Neural crest cell (in vitro differentiated cells): ENCODE measurements at regions not wholly inside any gene's neighbourhood (a gene's known extent, or its start where the extent isn't known, plus 50 kb on each side); places are given as distances from the start of the nearest gene placed in this dataset.
A peak's percentile ranks its signal among the peaks of the same experiment; 100 is the strongest.

Experiments used
- DNase-seq: peaks from one replicate; pipeline ENCODE4 v3.0.0; 2021; ENCODE audit warnings: low read depth, mixed read lengths, low spot score
- H3K27ac Mint-ChIP-seq: one replicate; pipeline ENCODE4 v1.8.0; 2021; ENCODE audit warnings: mild to moderate bottlenecking, mixed read lengths; ENCODE audit not compliant: unreplicated experiment
- H3K27me3 Mint-ChIP-seq: 2 replicates; pipeline ENCODE4 v1.8.0; 2021; ENCODE audit warnings: low read depth, mild to moderate bottlenecking, mixed read lengths
- H3K36me3 Mint-ChIP-seq: 2 replicates; pipeline ENCODE4 v1.8.0; 2021; ENCODE audit warnings: low read depth, mild to moderate bottlenecking, mixed read lengths
- H3K4me1 Mint-ChIP-seq: 2 replicates; pipeline ENCODE4 v1.8.0; 2021; ENCODE audit warnings: mixed read lengths
- H3K4me3 Mint-ChIP-seq: one replicate; pipeline ENCODE4 v1.8.0; 2021; ENCODE audit warnings: mild to moderate bottlenecking, mixed read lengths
- H3K9me3 Mint-ChIP-seq: 2 replicates; pipeline ENCODE4 v1.8.0; 2021; ENCODE audit warnings: mixed read lengths
- TF ChIP-seq, protein P1 (sequence below): fragments of 200-600 bp; sonication (generic); conservative IDR thresholded peaks from 2 replicates; pipeline ENCODE4 v1.5.0; 2021; ENCODE audit warnings: antibody characterized with exemption, mild to moderate bottlenecking

DNA sequence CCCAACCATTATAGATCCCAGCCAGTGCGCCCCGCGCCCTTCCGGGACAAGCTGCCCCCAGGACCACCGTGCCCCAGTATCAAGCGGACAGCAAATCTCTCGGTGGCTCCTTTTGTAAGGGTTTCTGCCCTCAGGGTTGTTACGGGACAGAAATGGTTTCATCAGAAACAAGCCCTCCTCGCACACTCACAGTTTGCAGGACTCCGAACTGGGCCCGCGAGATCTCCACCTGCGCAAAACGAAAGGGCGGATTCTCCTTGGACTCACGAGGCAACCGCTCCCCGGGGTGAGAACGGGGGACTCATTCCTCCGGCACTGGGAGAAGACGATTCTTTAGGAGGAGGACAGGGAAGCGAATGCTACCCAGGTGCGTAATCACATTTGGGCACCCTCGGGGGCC lies 51.1 kb upstream of the H6PD start:
- H3K36me3 Mint-ChIP-seq: no peaks in the 10 kb centered on the region
- peak overlapping the region; percentile 75 for H3K4me3 Mint-ChIP-seq
- no peaks in the 10 kb centered on the region for H3K9me3 Mint-ChIP-seq
- DNase-seq: no peak
- no peak overlapping the region for H3K27ac Mint-ChIP-seq
- peaks cover 53% of the 10 kb centered on the region for H3K27me3 Mint-ChIP-seq
- peaks cover 8% of the 10 kb centered on the region for H3K4me1 Mint-ChIP-seq
- TF ChIP-seq, protein P1, sequence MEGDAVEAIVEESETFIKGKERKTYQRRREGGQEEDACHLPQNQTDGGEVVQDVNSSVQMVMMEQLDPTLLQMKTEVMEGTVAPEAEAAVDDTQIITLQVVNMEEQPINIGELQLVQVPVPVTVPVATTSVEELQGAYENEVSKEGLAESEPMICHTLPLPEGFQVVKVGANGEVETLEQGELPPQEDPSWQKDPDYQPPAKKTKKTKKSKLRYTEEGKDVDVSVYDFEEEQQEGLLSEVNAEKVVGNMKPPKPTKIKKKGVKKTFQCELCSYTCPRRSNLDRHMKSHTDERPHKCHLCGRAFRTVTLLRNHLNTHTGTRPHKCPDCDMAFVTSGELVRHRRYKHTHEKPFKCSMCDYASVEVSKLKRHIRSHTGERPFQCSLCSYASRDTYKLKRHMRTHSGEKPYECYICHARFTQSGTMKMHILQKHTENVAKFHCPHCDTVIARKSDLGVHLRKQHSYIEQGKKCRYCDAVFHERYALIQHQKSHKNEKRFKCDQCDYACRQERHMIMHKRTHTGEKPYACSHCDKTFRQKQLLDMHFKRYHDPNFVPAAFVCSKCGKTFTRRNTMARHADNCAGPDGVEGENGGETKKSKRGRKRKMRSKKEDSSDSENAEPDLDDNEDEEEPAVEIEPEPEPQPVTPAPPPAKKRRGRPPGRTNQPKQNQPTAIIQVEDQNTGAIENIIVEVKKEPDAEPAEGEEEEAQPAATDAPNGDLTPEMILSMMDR: no peak

DNA sequence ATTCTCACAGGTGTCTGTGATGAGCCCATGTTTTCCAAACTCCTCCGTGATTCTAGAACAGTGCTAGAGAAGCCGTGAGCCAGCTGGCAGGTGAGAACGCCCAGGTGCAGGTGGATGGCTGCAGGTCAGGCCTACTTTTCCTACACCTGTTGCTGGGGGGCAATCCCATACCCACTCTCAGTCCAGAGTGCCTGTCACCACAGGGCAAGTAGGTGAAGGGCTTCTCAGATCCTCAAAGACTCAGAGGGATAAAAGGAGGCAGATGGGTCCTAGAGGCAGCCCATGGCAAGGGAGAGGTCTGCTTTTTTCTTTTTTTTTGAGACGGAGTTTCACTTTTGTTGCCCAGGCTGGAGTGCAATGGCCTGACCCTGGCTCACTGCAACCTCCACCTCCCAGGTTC lies 50.7 kb upstream of the H6PD start:
- H3K4me1 Mint-ChIP-seq: peaks cover 12% of the 10 kb centered on the region
- peaks cover 53% of the 10 kb centered on the region for H3K27me3 Mint-ChIP-seq
- no peaks in the 10 kb centered on the region for H3K9me3 Mint-ChIP-seq
- H3K27ac Mint-ChIP-seq: no peak overlapping the region
- no peak for DNase-seq
- H3K36me3 Mint-ChIP-seq: no peaks in the 10 kb centered on the region
- TF ChIP-seq, protein P1: no peak
- H3K4me3 Mint-ChIP-seq: no peak overlapping the region

DNA sequence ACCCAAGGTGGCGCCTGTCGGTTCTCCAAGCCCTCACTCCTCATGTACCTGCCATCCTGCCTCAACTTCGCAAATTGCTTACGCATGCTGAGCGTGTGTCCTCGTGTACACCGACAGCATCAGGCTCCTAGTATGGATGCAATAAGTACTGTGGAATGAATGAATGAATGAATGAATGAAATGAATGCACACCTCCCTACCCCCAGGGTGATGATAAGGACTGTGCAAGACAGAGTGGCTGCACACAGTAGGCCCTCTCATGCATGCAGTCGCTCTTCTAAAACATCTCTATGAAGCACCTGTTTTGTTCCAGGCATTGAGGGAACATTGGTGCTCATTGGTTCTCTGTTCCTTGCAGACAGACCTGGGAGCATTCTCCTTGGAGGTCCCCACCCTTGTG lies 49.8 kb upstream of the H6PD start:
- Mint-ChIP-seq H3K4me3 (no peak overlapping the region), H3K4me1 (peaks cover 15% of the 10 kb centered on the region), H3K36me3 (no peaks in the 10 kb centered on the region)

More for the DNA sequence above, 49.8 kb upstream of the H6PD start:
- Mint-ChIP-seq H3K27me3 (peaks cover 52% of the 10 kb centered on the region), H3K27ac (no peak overlapping the region), H3K9me3 (peaks cover under 1% of the 10 kb centered on the region)
- TF ChIP-seq, protein P1: no peak
- DNase-seq: no peak
